Mesothelial cell of epicardium (in vitro differentiated cells): ENCODE measurements at regions not wholly inside any gene's neighbourhood (a gene's known extent, or its start where the extent isn't known, plus 50 kb on each side); places are given as distances from the start of the nearest gene placed in this dataset.
A peak's percentile ranks its signal among the peaks of the same experiment; 100 is the strongest.

Experiments used
- DNase-seq, 2 experiments: peaks; one replicate each; pipeline ENCODE4 v3.0.0; 2021; ENCODE audit warnings: low spot score in 2 of 2; ENCODE audit not compliant: unreplicated experiment in 2 of 2
- H3K27ac Mint-ChIP-seq: 2 replicates; pipeline ENCODE4 v1.8.0; 2021; ENCODE audit warnings: mixed read lengths
- H3K27me3 Mint-ChIP-seq: 2 replicates; pipeline ENCODE4 v1.8.0; 2021; ENCODE audit warnings: low read depth, mixed read lengths
- H3K36me3 Mint-ChIP-seq: 2 replicates; pipeline ENCODE4 v1.8.0; 2021; ENCODE audit warnings: mixed read lengths
- H3K4me1 Mint-ChIP-seq: 2 replicates; pipeline ENCODE4 v1.8.0; 2021; ENCODE audit warnings: mixed read lengths
- H3K4me3 Mint-ChIP-seq: 2 replicates; pipeline ENCODE4 v1.8.0; 2021; ENCODE audit warnings: mild to moderate bottlenecking, moderate library complexity, mixed read lengths
- H3K9me3 Mint-ChIP-seq: 2 replicates; pipeline ENCODE4 v1.8.0; 2021; ENCODE audit warnings: mixed read lengths
- TF ChIP-seq, protein P1 (sequence below): fragments of 200-600 bp; sonication (generic); IDR thresholded peaks from one replicate; pipeline ENCODE4 v1.5.0; 2021; ENCODE audit warnings: antibody characterized with exemption; ENCODE audit not compliant: unreplicated experiment

DNA sequence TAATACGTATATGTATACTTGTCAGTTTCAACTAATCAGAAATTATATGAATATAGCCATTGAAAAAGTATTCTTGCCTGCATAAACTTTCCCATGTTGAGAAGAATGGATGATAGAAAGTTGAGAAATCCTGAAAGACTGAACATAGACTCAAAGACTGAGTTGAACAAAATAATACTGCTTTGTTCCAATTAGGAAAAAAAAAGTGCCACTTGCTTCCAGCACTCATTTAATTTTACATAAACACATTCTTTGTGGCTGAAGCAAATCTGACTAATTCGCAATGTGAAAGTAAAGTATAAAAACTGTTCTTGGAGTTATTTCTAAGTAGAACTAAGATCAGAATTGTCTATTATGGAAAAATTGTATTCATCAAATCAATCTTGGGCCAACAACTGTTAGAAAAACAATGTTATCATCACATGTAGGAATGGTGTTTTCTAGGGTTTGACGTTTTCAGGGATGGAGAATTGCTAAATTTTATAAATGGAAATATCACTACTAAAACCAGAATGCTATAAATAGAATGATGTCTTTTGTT, 2334.6 kb downstream of the PCDH7 start:
- Mint-ChIP-seq H3K27ac (no peak overlapping the region), H3K4me3 (no peak overlapping the region), H3K4me1 (peaks cover 13% of the 10 kb centered on the region), H3K9me3 (peaks cover 4% of the 10 kb centered on the region), H3K36me3 (no peaks in the 10 kb centered on the region), H3K27me3 (no peaks in the 10 kb centered on the region)
- no peak for DNase-seq
- TF ChIP-seq, protein P1, sequence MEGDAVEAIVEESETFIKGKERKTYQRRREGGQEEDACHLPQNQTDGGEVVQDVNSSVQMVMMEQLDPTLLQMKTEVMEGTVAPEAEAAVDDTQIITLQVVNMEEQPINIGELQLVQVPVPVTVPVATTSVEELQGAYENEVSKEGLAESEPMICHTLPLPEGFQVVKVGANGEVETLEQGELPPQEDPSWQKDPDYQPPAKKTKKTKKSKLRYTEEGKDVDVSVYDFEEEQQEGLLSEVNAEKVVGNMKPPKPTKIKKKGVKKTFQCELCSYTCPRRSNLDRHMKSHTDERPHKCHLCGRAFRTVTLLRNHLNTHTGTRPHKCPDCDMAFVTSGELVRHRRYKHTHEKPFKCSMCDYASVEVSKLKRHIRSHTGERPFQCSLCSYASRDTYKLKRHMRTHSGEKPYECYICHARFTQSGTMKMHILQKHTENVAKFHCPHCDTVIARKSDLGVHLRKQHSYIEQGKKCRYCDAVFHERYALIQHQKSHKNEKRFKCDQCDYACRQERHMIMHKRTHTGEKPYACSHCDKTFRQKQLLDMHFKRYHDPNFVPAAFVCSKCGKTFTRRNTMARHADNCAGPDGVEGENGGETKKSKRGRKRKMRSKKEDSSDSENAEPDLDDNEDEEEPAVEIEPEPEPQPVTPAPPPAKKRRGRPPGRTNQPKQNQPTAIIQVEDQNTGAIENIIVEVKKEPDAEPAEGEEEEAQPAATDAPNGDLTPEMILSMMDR, result no peak

DNA sequence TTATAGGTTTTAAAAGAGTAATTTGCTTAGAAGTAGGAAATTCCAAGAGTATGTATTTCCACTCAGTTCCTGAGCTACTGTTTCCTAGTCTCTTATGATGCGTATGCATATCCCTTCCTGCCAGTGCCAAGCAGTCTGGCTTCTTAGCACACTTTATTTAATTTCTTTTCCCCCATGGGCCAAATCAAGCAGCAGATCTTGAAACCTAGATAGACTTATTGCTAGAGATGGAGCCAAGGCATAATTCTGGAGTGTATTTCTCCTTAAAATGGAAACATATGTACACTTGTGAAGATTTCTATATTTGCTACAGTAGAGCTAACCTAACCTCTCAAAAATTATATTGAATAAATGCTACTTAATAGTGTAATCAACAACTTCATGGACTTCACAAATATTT, 2337.6 kb downstream of the PCDH7 start:
- no peak overlapping the region for H3K27ac Mint-ChIP-seq
- H3K36me3 Mint-ChIP-seq, result no peaks in the 10 kb centered on the region
- no peak for DNase-seq
- H3K4me3 Mint-ChIP-seq, result no peak overlapping the region
- H3K9me3 Mint-ChIP-seq, result peaks cover 6% of the 10 kb centered on the region
- peaks cover 11% of the 10 kb centered on the region for H3K4me1 Mint-ChIP-seq
- H3K27me3 Mint-ChIP-seq, result no peaks in the 10 kb centered on the region
- TF ChIP-seq, protein P1, result no peak

DNA sequence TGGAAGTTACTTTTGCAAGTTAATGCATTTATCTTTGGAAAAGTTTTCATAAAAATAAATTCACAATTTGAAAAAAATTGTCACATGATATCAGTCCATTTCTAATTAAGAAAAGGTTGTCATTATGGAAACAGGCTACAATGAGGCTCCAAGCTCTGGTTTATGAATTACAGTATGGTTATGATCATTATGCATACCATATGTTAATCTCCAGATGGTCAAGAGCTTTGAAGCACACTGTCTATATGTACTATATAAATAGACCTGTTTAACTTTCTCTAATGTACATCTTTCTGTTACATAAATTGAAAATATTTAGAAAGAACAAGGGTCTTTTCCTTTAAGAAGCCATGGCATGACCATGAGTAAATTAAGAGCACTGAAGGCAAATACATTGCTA, 2338.8 kb downstream of the PCDH7 start:
- Mint-ChIP-seq H3K36me3 (no peaks in the 10 kb centered on the region), H3K27me3 (no peaks in the 10 kb centered on the region), H3K9me3 (peaks cover 9% of the 10 kb centered on the region), H3K27ac (no peak overlapping the region), H3K4me3 (no peak overlapping the region), H3K4me1 (peaks cover 23% of the 10 kb centered on the region)
- TF ChIP-seq, protein P1, result no peak
- no peak for DNase-seq

DNA sequence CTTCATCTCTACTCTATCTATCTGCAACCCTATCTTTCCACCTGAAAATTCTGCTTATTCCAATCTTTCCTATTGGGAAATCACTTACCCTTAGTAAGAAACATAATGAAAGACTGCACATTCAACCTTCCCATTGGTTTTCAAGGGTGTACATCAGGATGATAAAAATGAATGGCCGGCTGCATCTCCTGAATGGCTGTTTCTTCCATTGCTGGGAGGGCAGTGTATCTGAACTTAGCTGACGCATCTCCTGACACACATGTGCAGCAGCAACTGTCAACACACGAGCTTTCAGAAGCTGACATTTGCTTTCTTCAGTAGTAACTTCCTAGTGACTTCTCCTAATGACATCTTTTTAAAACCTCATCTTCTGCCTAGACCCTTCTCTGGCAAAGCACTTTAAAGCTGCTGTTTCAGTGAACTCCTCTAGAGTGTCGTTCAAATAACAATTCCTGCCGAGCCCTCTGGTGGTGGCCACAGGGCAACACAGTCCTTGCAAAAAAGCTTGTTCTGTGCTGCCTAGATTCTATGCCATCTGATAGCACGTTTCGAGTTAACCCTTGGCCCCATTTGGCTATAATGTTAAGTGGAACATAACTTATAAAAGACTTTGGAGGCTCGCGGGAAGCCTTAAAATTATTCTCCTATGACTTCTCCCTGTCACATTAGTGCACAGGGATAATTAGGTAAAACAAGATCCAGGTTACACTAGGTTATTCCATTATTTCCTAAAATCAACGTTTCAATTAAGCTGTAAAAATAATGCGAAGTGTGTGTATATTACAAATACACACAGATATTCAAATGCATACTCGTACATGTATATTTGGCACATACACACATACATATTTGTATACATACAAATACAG, 2340.7 kb downstream of the PCDH7 start:
- Mint-ChIP-seq H3K4me1 (peaks cover 29% of the 10 kb centered on the region), H3K27me3 (no peaks in the 10 kb centered on the region), H3K4me3 (no peak overlapping the region), H3K27ac (no peak overlapping the region), H3K36me3 (no peaks in the 10 kb centered on the region), H3K9me3 (peaks cover 9% of the 10 kb centered on the region)
- peak in 1 of 2 experiments; percentile 46 for DNase-seq
- TF ChIP-seq, protein P1, result peak; percentile 74

DNA sequence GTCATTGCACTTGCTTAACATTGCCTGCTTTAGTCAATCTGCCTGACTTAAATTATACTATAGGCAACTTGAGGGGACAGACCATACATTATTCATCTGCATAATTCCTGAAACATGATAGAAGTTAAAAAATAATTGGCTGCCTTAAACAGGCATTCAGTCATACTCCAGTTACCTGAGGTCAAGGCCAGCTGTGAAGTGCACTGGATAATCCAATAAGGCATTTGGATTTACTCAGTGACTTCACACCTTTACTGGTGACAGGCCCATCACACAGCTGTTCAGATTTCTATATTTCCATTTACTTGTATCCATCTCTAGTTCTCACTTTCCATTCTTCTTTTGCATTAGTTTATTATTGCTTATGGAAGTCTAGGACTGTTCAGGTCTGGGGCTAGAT, 2341.6 kb downstream of the PCDH7 start:
- Mint-ChIP-seq H3K4me3 (no peak overlapping the region), H3K27ac (peak overlapping the region; percentile 16), H3K9me3 (peaks cover 9% of the 10 kb centered on the region), H3K36me3 (no peaks in the 10 kb centered on the region), H3K4me1 (peaks cover 29% of the 10 kb centered on the region), H3K27me3 (no peaks in the 10 kb centered on the region)
- DNase-seq, result no peak
- TF ChIP-seq, protein P1, result no peak
